ENCODE measurements at regions not wholly inside any gene's neighbourhood (a gene's known extent, or its start where the extent isn't known, plus 50 kb on each side); places are given as distances from the start of the nearest gene placed in this dataset.

GRCh38 chr7:92888-93672 is 99.3 kb upstream of the FAM20C start:
- FAIRE-seq: no peak
- DNase-seq (ENCODE audit: insufficient read length, low spot score): no peak
- no peak for TF ChIP-seq CTCF (IDR thresholded peaks at IDR 0.05; ENCODE audit: insufficient read depth, missing control alignments)

GRCh38 chr7:94251-94801 is 98.0 kb upstream of the FAM20C start:
- DNase-seq (ENCODE audit: insufficient read length, low spot score): no peak
- no peak for TF ChIP-seq CTCF (IDR thresholded peaks at IDR 0.05; ENCODE audit: insufficient read depth, missing control alignments)
- FAIRE-seq: no peak

- FAIRE-seq: no peak
- TF ChIP-seq CTCF (IDR thresholded peaks at IDR 0.05; ENCODE audit: insufficient read depth, missing control alignments): no peak
Measured at GRCh38 chr7:95180-95862, 97.0 kb upstream of the FAM20C start.

GRCh38 chr7:95863-96260 is 96.5 kb upstream of the FAM20C start:
- TF ChIP-seq CTCF (IDR thresholded peaks at IDR 0.05; ENCODE audit: insufficient read depth, missing control alignments): no peak
- FAIRE-seq (no peak), DNase-seq (ENCODE audit: insufficient read length, low spot score) (no peak)

More at GRCh38 chr7:95180-95862, 97.0 kb upstream of the FAM20C start:
- DNase-seq (ENCODE audit: insufficient read length, low spot score): no peak

- FAIRE-seq (no peak), DNase-seq (ENCODE audit: insufficient read length, low spot score) (no peak)
- no peak for TF ChIP-seq CTCF (IDR thresholded peaks at IDR 0.05; ENCODE audit: insufficient read depth, missing control alignments)
Measured at GRCh38 chr7:96861-97260, 95.5 kb upstream of the FAM20C start.

GRCh38 chr7:97310-97841 is 95.0 kb upstream of the FAM20C start:
- TF ChIP-seq CTCF (IDR thresholded peaks at IDR 0.05; ENCODE audit: insufficient read depth, missing control alignments): no peak
- FAIRE-seq (no peak), DNase-seq (ENCODE audit: insufficient read length, low spot score) (no peak)
